Parathyroid adenoma (tissue), 2 donors: ENCODE measurements at regions not wholly inside any gene's neighbourhood (a gene's known extent, or its start where the extent isn't known, plus 50 kb on each side); places are given as distances from the start of the nearest gene placed in this dataset.
"Not testable (repeated sequence)": the region's sequence is repeated elsewhere in the genome, so short reads cannot be mapped to it uniquely, and the experiment has no call there.

Experiments used
- H2AFZ ChIP-seq: fragments of 300-600 bp; sonication (generic); one replicate; pipeline ENCODE4 v1.7.0; 2017; ENCODE audit warnings: antibody characterized with exemption, mild to moderate bottlenecking
- H3K27ac ChIP-seq: fragments of 300-600 bp; sonication (generic); one replicate; pipeline ENCODE4 v1.7.0; 2017
- H3K27me3 ChIP-seq: fragments of 300-600 bp; sonication (generic); one replicate; pipeline ENCODE4 v1.7.0; 2017; ENCODE audit warnings: low read length; ENCODE audit not compliant: control insufficient read depth, insufficient read depth
- H3K36me3 ChIP-seq: fragments of 300-600 bp; sonication (generic); one replicate; pipeline ENCODE4 v1.7.0; 2017; ENCODE audit warnings: low read length; ENCODE audit not compliant: control insufficient read depth, insufficient read depth
- H3K4me1 ChIP-seq: fragments of 300-600 bp; sonication (generic); one replicate; pipeline ENCODE4 v1.7.0; 2017; ENCODE audit warnings: control low read depth
- H3K4me2 ChIP-seq: fragments of 300-600 bp; sonication (generic); one replicate; pipeline ENCODE4 v1.7.0; 2017; ENCODE audit warnings: low read length
- H3K4me3 ChIP-seq: fragments of 300-600 bp; sonication (generic); one replicate; pipeline ENCODE4 v1.7.0; 2017; ENCODE audit warnings: low read depth, low read length
- H3K79me2 ChIP-seq: fragments of 300-600 bp; sonication (generic); one replicate; pipeline ENCODE4 v1.7.0; 2017; ENCODE audit warnings: control low read depth
- H3K9ac ChIP-seq: fragments of 300-600 bp; sonication (generic); one replicate; pipeline ENCODE4 v1.7.0; 2017; ENCODE audit warnings: mild to moderate bottlenecking
- H3K9me3 ChIP-seq: fragments of 300-600 bp; sonication (generic); one replicate; pipeline ENCODE4 v1.7.0; 2017; ENCODE audit warnings: low read length; ENCODE audit not compliant: control insufficient read depth
- CTCF ChIP-seq: fragments of 300-600 bp; sonication (generic); IDR thresholded peaks from one replicate; pipeline ENCODE4 v1.7.0; 2017; ENCODE audit warnings: antibody characterized with exemption, mild to moderate bottlenecking
- donor health status: primary hyperparathyroidism.

GRCh38 chr4:148901075-148901705 is 459.0 kb upstream of the NR3C2 start:
- Histone ChIP-seq H3K36me3 (no peaks in the 10 kb centered on the region), H2AFZ (no peak overlapping the region), H3K4me3 (no peak overlapping the region), H3K27me3 (no peaks in the 10 kb centered on the region), H3K4me2 (no peak overlapping the region), H3K9ac (no peak overlapping the region), H3K27ac (no peak overlapping the region), H3K4me1 (no peaks in the 10 kb centered on the region), H3K79me2 (no peaks in the 10 kb centered on the region), H3K9me3 (no peaks in the 10 kb centered on the region)
- no peak for TF ChIP-seq CTCF

- H3K27ac ChIP-seq, H3K4me2 ChIP-seq, H3K4me3 ChIP-seq, H3K9me3 ChIP-seq, H2AFZ ChIP-seq, H3K36me3 ChIP-seq, H3K9ac ChIP-seq, H3K27me3 ChIP-seq, H3K79me2 ChIP-seq, H3K4me1 ChIP-seq: not testable (repeated sequence)
These were observed 455.9 kb upstream of the NR3C2 start for GRCh38 chr4:148898139-148898538.

- TF ChIP-seq CTCF = no peak
- Histone ChIP-seq H3K9ac (no peak overlapping the region), H3K9me3 (no peaks in the 10 kb centered on the region), H3K4me2 (no peak overlapping the region), H3K4me3 (no peak overlapping the region), H2AFZ (no peak overlapping the region), H3K79me2 (no peaks in the 10 kb centered on the region), H3K27me3 (no peaks in the 10 kb centered on the region), H3K36me3 (no peaks in the 10 kb centered on the region), H3K4me1 (no peaks in the 10 kb centered on the region), H3K27ac (no peak overlapping the region)
These were observed 450.9 kb upstream of the NR3C2 start for GRCh38 chr4:148893095-148893494.

GRCh38 chr4:148883891-148884290 is 441.7 kb upstream of the NR3C2 start:
- no peak for TF ChIP-seq CTCF
- Histone ChIP-seq H2AFZ (no peak overlapping the region), H3K9me3 (no peaks in the 10 kb centered on the region), H3K27me3 (no peaks in the 10 kb centered on the region), H3K79me2 (no peaks in the 10 kb centered on the region), H3K4me3 (no peak overlapping the region), H3K4me2 (no peak overlapping the region), H3K36me3 (no peaks in the 10 kb centered on the region), H3K4me1 (no peaks in the 10 kb centered on the region), H3K9ac (no peak overlapping the region), H3K27ac (no peak overlapping the region)

GRCh38 chr4:148883435-148883834 is 441.2 kb upstream of the NR3C2 start:
- Histone ChIP-seq H3K79me2 (no peaks in the 10 kb centered on the region), H3K9ac (no peak overlapping the region), H3K4me1 (no peaks in the 10 kb centered on the region), H3K27me3 (no peaks in the 10 kb centered on the region), H3K9me3 (no peaks in the 10 kb centered on the region), H3K27ac (no peak overlapping the region), H3K4me3 (no peak overlapping the region), H3K4me2 (no peak overlapping the region), H2AFZ (no peak overlapping the region), H3K36me3 (no peaks in the 10 kb centered on the region)
- TF ChIP-seq CTCF = no peak
